NCI-H2029 treated with DMSO at 0.1 percent for 48 hours (cell line): ENCODE measurements at regions not wholly inside any gene's neighbourhood (a gene's known extent, or its start where the extent isn't known, plus 50 kb on each side); places are given as distances from the start of the nearest gene placed in this dataset.

Experiments used
- DNase-seq: peaks from one replicate; lab custom pipeline; 2025; lab: John Stamatoyannopoulos, UW

- DNase-seq: no peak
Measured at GRCh38 chr10:126783806-126784557, 113.5 kb upstream of the C10orf90 start.

- no peak for DNase-seq
Measured at GRCh38 chr10:126787201-126787600, 116.7 kb upstream of the C10orf90 start.

- DNase-seq: no peak
Measured at GRCh38 chr10:126795318-126795717, 109.9 kb upstream of the DOCK1 start.

GRCh38 chr10:126798649-126799048 is 106.6 kb upstream of the DOCK1 start:
- no peak for DNase-seq

GRCh38 chr10:126803394-126803793 is 101.8 kb upstream of the DOCK1 start:
- no peak for DNase-seq

GRCh38 chr10:126804396-126804795 is 100.8 kb upstream of the DOCK1 start:
- no peak for DNase-seq

- no peak for DNase-seq
Measured at GRCh38 chr10:126806498-126806897, 98.7 kb upstream of the DOCK1 start.

GRCh38 chr10:126806991-126807702 is 98.1 kb upstream of the DOCK1 start:
- DNase-seq: no peak

- no peak for DNase-seq
Measured at GRCh38 chr10:126808103-126808502, 97.1 kb upstream of the DOCK1 start.

- DNase-seq: no peak
Measured at GRCh38 chr10:126813432-126813831, 91.8 kb upstream of the DOCK1 start.

- no peak for DNase-seq
Measured at GRCh38 chr10:126833542-126833941, 71.7 kb upstream of the DOCK1 start.

GRCh38 chr10:126836009-126836408 is 69.2 kb upstream of the DOCK1 start:
- no peak for DNase-seq

- DNase-seq: no peak
Measured at GRCh38 chr10:126838316-126838715, 66.9 kb upstream of the DOCK1 start.

- peak; percentile 73 for DNase-seq
Measured at GRCh38 chr10:126839094-126839761, 66.0 kb upstream of the DOCK1 start.

GRCh38 chr10:126840576-126841135 is 64.6 kb upstream of the DOCK1 start:
- DNase-seq: no peak

- no peak for DNase-seq
Measured at GRCh38 chr10:126841341-126841895, 63.8 kb upstream of the DOCK1 start.

GRCh38 chr10:126842356-126842755 is 62.9 kb upstream of the DOCK1 start:
- no peak for DNase-seq

- DNase-seq: no peak
Measured at GRCh38 chr10:126842836-126843235, 62.4 kb upstream of the DOCK1 start.

GRCh38 chr10:126843299-126843934 is 61.8 kb upstream of the DOCK1 start:
- DNase-seq: no peak

GRCh38 chr10:126844406-126844805 is 60.8 kb upstream of the DOCK1 start:
- DNase-seq: no peak

GRCh38 chr10:126846469-126846868 is 58.8 kb upstream of the DOCK1 start:
- DNase-seq: no peak

GRCh38 chr10:126846959-126847358 is 58.3 kb upstream of the DOCK1 start:
- no peak for DNase-seq
